ENCODE measurements at regions not wholly inside any gene's neighbourhood (a gene's known extent, or its start where the extent isn't known, plus 50 kb on each side); places are given as distances from the start of the nearest gene placed in this dataset.

DNA sequence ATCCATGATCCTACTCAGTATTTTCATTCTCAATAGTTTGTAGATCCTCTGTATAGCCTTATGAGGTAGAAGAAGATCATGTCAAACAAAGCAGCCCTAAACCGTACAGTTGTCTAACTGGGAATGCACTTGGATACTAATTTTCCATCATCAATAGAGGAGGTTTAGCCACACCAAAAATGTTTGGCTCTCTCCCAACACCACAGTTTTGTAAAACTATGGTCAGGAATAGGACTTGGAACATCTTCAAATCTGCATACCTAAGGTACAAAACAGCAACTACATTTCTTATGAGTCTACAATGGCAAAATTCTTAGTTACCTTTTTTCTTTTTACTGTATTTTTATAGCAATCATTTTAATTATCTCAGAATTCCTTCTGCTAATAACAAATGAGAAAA is 1001.6 kb downstream of the ROBO2 start:
- no peak for TF ChIP-seq CTCF (IDR thresholded peaks at IDR 0.05)
- TF ChIP-seq POLR2A (IDR thresholded peaks at IDR 0.05) = no peak

Measured in vagina (tissue), 2 donors.